ENCODE measurements at regions not wholly inside any gene's neighbourhood (a gene's known extent, or its start where the extent isn't known, plus 50 kb on each side); places are given as distances from the start of the nearest gene placed in this dataset.

GRCh38 chr2:118557016-118557415, 290.4 kb downstream of the EN1 start:
- TF ChIP-seq CTCF (IDR thresholded peaks at IDR 0.05; ENCODE audit: insufficient read depth, low read length, poor library complexity, severe bottlenecking) (no peak), EZH2phosphoT487 (conservative IDR thresholded peaks at IDR 0.05; ENCODE audit: low read length) (no peak)

All from SU-DHL-6 (cell line).